ENCODE measurements at regions not wholly inside any gene's neighbourhood (a gene's known extent, or its start where the extent isn't known, plus 50 kb on each side); places are given as distances from the start of the nearest gene placed in this dataset.
"Not testable (repeated sequence)": the region's sequence is repeated elsewhere in the genome, so short reads cannot be mapped to it uniquely, and the experiment has no call there.

DNA sequence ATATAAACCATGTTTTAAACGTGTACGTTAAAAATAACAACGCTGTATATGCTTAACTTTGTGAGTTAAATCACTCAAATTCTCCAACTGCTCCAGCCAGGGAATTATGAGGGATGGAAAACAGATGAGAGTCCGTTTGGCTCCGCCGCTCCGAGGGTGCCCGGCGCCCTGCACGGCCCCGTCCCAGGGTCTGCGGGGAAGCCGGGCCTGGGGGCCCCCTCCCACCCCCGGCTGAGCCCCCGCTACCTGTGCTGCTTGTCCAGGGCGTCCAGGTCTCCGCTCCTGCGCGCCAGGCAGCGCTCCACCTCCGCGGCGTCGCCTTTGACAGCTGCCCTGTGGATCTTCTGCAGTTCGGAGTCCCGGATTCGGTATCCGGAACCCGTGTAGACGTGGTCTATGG lies 415.5 kb downstream of the FOXD4L4 start:
- H3K27ac ChIP-seq; DNase-seq (ENCODE audit: low spot score); H3K4me3 ChIP-seq: not testable (repeated sequence)

DNA sequence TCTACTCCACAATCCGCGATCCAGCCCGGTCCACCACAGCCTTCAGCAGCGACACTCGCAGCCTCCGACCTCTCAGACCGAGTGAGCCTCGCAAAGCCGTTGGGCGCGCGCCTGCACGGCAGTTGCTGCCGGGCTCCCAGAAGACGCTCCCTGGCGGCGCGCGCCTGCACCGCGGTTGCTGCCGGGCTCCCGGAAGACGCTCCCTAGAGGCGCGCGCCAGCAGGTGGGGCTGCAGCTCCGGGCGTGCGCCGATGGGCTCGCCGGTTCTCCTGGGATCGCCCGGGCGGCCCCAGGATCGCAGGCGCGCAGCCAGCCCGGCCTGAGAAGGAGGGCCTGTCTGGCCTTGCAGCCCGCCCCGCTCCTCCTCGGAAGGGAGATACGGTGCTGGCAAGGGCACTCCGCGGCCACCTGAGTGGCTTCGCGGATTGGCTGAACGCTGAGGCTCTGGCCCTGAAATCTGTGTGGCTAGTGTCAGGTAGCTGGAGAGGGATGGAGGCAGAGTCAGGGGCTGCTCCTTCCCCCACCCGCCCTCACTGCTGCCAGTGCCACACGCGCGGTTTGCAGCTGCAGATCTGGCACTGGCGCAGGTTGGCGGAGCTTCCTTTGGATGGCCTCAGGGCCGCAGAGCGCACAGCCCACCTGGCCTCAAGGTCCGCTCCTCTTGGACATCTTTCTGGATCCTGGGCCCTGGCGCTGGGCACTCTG lies 416.2 kb downstream of the FOXD4L4 start:
- DNase-seq (ENCODE audit: low spot score); H3K27ac ChIP-seq: not testable (repeated sequence)
- H3K4me3 ChIP-seq, result peak overlapping the region; percentile 58

DNA sequence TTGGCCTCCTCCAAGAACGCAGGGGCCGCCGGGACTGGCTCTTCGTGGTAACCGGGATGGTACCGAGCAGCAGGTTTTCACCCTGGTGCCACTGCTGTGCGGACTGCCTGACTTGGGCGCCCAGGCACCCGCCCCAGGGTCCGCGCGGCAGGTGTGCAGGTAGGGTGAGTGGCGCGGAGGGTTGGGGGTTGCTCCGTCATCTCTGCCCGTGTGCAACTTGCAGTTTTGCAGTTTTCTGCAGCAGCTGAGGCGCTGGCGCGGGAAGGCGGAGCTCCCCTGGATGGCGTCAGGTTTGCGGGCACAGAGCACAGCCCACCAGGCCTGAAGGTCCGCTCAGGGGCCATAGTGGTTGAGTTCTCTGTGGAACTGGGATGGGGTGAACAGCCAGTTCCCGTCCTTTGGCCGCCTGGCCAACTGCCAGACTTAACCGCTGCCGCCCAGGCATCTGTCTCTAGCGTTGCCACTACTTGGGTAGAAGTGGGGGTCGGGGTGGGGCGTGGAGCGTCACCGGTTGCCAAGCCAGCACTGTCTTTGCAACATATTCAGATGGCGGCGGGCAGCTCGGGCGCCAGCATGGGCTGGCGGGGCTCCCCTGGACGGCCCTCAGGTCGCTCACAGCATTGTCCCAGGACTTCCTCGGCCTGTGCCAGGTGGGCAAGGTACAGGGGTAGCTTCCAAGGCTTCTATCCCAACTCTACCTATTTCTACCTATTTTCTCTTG lies 417.2 kb downstream of the FOXD4L4 start:
- H3K27ac ChIP-seq; DNase-seq (ENCODE audit: low spot score): not testable (repeated sequence)
- H3K4me3 ChIP-seq, result peak overlapping the region; percentile 58

GRCh38 chr9:66182316-66182715 lies 445.4 kb downstream of the FOXD4L4 start:
- DNase-seq (ENCODE audit: low spot score); H3K27ac ChIP-seq; H3K4me3 ChIP-seq: not testable (repeated sequence)

DNA sequence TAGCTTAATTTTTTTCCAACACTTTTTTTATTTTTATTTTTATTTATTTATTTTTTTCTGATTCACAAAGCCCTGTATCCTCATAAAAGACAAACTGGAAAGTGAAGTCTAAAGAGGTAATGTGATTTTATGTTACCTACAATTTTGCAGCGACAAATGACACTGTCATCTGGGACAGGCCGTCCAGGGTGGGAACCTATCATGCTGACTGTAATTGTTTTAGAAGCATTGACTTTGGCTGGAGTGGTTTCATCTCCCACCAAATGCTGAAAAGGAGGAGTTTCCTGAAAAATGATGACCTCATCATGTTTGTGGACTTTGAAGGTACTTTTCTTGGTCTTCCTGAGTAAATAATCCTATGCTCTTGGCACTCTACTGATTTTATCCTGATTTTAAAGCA lies 446.7 kb downstream of the FOXD4L4 start:
- not testable (repeated sequence) for DNase-seq (ENCODE audit: low spot score); H3K27ac ChIP-seq; H3K4me3 ChIP-seq

GRCh38 chr9:66197199-66197598 lies 460.3 kb downstream of the FOXD4L4 start:
- not testable (repeated sequence) for H3K27ac ChIP-seq; DNase-seq (ENCODE audit: low spot score); H3K4me3 ChIP-seq

DNA sequence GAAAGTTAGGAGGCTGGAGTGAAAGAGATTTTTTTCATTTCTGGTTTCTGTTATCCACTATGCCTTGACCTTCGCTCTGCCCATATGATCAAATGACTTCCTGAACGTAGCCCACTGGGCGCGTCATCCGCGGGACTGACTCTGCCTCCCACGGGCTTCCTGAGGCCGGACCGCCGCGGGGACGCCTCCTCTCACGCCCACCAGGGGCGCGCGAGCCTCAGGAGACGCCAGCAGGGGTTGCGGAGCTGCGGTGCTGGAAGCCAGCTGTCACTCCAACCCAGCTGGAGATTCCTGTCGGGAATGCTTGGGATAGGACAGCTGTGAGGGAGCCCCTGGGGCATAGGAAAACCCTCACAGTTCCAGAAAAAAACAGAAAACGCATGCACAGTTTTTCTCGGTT lies 461.5 kb downstream of the FOXD4L4 start:
- not testable (repeated sequence) for DNase-seq (ENCODE audit: low spot score); H3K4me3 ChIP-seq; H3K27ac ChIP-seq

- not testable (repeated sequence) for DNase-seq (ENCODE audit: low spot score); H3K27ac ChIP-seq; H3K4me3 ChIP-seq
Measured at GRCh38 chr9:66206617-66207016, 469.7 kb downstream of the FOXD4L4 start.

- DNase-seq (ENCODE audit: low spot score); H3K27ac ChIP-seq; H3K4me3 ChIP-seq: not testable (repeated sequence)
Measured at GRCh38 chr9:66207914-66208313, 471.0 kb downstream of the FOXD4L4 start.

DNA sequence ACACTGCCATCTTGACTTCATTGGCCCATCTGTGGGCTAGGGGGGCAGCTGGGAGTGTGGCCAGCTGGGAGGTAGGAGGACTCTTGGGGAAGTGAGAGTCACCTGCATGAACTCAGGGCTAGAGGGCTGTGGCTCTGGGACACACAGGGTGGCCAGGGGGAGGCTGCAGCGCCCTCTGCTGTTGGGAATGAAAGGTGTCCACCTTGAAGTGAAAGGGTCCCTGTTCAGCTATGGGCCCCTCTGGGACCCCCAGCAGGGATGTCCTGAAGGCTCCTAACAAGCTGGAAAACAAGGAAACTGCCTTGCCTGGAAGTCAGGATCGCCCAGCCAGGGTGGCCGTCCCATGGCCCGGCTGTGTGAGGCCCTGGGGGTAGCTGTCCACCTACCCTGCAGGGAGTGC lies 507.8 kb downstream of the FOXD4L4 start:
- H3K4me3 ChIP-seq; DNase-seq (ENCODE audit: low spot score); H3K27ac ChIP-seq: not testable (repeated sequence)

GRCh38 chr9:66245481-66245880 lies 508.5 kb downstream of the FOXD4L4 start:
- not testable (repeated sequence) for DNase-seq (ENCODE audit: low spot score); H3K27ac ChIP-seq; H3K4me3 ChIP-seq

GRCh38 chr9:66257581-66257980 lies 520.6 kb downstream of the FOXD4L4 start:
- H3K27ac ChIP-seq; H3K4me3 ChIP-seq; DNase-seq (ENCODE audit: low spot score): not testable (repeated sequence)

DNA sequence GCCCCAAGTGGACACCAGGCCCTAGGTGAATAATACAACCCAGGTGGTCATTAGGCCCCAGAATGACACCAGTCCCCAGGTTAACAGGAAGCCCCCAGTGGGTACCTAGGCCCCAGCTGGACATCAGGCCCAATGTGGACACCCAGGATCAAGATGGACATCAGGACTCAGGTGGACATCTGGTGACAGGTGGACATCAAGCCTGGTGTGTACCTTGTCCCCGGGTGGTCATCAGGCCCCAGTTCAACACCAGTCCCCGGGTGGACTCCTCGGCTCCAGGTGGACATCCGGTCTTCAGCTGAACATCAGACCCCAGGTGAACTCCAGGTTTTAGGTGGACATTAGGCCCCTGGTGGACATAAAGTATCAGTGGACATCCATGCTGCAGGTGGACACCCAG lies 524.6 kb downstream of the FOXD4L4 start:
- not testable (repeated sequence) for H3K27ac ChIP-seq; DNase-seq (ENCODE audit: low spot score); H3K4me3 ChIP-seq

- not testable (repeated sequence) for H3K4me3 ChIP-seq; DNase-seq (ENCODE audit: low spot score); H3K27ac ChIP-seq
Measured at GRCh38 chr9:66263621-66264020, 526.7 kb downstream of the FOXD4L4 start.

GRCh38 chr9:66264786-66265185 lies 527.8 kb downstream of the FOXD4L4 start:
- not testable (repeated sequence) for DNase-seq (ENCODE audit: low spot score); H3K4me3 ChIP-seq

DNA sequence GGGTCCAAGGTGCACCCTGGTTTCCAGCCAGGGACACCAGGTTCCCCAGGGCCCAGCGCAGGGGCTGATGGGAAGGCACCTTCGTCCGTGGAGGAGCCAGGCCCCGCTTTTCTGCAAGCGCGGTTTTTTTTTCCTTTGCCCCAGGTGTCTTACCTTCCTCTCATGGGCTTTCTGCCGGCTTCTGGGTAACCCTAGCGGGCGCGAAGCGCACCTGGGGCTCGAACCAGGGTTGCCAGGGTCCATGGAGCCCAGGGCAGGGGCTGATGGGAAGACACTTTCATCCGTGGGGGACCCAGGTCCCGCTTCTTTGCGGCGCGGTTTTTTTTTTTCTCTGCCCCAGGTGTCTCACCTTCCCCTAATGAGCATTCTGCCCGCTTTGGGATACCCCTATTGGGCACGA lies 529.3 kb downstream of the FOXD4L4 start:
- not testable (repeated sequence) for H3K27ac ChIP-seq; DNase-seq (ENCODE audit: low spot score); H3K4me3 ChIP-seq

More at GRCh38 chr9:66264786-66265185, 527.8 kb downstream of the FOXD4L4 start:
- not testable (repeated sequence) for H3K27ac ChIP-seq

DNA sequence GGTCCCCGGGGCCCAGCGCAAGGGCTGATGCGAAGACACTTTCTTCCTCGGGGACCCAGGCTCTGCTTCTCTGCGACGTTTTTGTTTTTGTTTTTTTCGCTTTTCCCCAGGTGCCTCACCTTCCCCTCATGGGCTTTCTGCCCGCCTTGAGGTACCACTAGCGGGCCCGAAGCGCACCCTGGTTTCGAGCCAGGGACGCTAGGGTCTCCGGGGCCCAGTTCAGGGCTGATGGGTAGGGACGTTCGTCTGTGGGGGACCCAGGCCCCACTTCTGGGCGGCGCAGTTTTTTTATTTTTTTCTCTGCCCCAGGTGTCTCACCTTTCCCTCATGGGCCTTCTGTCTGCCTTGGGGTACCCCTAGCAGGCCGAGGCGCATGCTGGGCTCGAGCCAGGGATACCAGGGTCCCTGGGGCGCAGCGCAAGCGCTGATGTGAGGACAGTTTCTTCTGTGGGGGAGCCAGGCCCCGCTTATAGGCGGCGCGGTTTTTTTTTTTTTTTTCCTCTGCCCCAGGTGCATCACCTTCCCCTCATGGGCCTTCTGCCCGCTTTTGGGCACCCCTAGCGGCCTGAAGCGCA lies 530.0 kb downstream of the FOXD4L4 start:
- not testable (repeated sequence) for H3K4me3 ChIP-seq, H3K27ac ChIP-seq
- DNase-seq (ENCODE audit: low spot score), result peak; percentile 5

- not testable (repeated sequence) for H3K4me3 ChIP-seq; H3K27ac ChIP-seq; DNase-seq (ENCODE audit: low spot score)
Measured at GRCh38 chr9:66267684-66268083, 530.7 kb downstream of the FOXD4L4 start.

DNA sequence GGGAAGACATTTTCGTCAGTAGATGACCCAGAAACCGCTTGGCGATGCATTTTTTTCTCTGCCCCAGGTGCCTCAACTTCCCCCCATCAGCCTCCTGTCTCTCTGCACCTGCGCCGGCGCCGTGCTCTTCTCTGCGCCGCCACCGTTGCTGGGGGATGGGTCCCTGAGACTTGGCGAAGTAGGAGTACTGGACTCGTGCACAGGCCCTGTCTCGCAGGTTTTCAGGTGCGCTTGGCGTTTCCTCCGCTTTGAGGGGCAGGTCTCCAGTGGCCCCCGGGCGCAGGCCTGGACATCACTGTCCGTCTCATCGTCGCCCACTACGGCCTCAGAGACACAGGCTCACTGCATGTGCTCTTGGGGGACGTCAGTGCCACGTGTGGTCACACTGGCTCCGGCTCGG lies 532.1 kb downstream of the FOXD4L4 start:
- DNase-seq (ENCODE audit: low spot score); H3K27ac ChIP-seq: not testable (repeated sequence)
- peak overlapping the region; percentile 35 for H3K4me3 ChIP-seq

DNA sequence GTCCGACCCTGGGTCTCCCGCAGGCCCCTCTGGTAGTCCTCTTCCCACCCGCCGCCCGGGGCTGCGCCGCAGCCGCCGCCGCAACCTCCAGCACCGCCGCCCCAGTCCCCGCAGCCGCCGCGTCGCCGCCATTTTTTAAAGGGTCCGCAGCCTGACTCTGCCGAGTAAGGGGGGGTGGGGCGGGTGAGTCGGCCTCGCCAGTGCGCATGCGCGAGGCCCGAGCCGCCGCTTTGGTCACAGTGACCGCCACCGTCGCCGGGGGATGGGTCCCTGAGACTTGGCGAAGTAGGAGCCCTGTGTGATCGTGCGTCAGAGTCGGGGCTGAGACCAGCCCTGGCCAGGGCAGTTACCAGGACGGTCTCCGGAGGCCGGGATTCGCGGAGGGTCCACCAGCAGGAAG lies 532.8 kb downstream of the FOXD4L4 start:
- peak overlapping the region; percentile 83 for H3K4me3 ChIP-seq
- peak overlapping the region; percentile 67 to 89 for H3K27ac ChIP-seq
- not testable (repeated sequence) for DNase-seq (ENCODE audit: low spot score)

Data from coronary artery (tissue), 2 donors.